HT1080 (cell line): ENCODE measurements at regions not wholly inside any gene's neighbourhood (a gene's known extent, or its start where the extent isn't known, plus 50 kb on each side); places are given as distances from the start of the nearest gene placed in this dataset.
"Not testable (repeated sequence)": the region's sequence is repeated elsewhere in the genome, so short reads cannot be mapped to it uniquely, and the experiment has no call there.

Source experiments
- DNase-seq: peaks from one replicate; pipeline ENCODE4 v3.0.0-alpha.2; 2015; ENCODE audit warnings: low read depth

GRCh38 chr12:46493834-46494181 lies 121.2 kb upstream of the SLC38A2 start:
- DNase-seq, result no peak

GRCh38 chr12:46493150-46493833 lies 120.7 kb upstream of the SLC38A2 start:
- no peak for DNase-seq

- DNase-seq, result peak; percentile 77
Measured at GRCh38 chr12:46492471-46493085, 120.0 kb upstream of the SLC38A2 start.

- DNase-seq, result no peak
Measured at GRCh38 chr12:46491548-46491947, 119.0 kb upstream of the SLC38A2 start.

GRCh38 chr12:46490635-46491034 lies 118.1 kb upstream of the SLC38A2 start:
- DNase-seq, result no peak

GRCh38 chr12:46489951-46490388 lies 117.4 kb upstream of the SLC38A2 start:
- peak; percentile 77 for DNase-seq

- DNase-seq, result no peak
Measured at GRCh38 chr12:46487567-46488131, 115.1 kb upstream of the SLC38A2 start.

GRCh38 chr12:46486588-46486987 lies 114.0 kb upstream of the SLC38A2 start:
- no peak for DNase-seq

GRCh38 chr12:46485853-46486252 lies 113.3 kb upstream of the SLC38A2 start:
- DNase-seq, result no peak

GRCh38 chr12:46484396-46485061 lies 112.0 kb upstream of the SLC38A2 start:
- no peak for DNase-seq

- DNase-seq, result no peak
Measured at GRCh38 chr12:46483572-46484395, 111.2 kb upstream of the SLC38A2 start.

GRCh38 chr12:46480724-46481123 lies 108.2 kb upstream of the SLC38A2 start:
- DNase-seq, result no peak

GRCh38 chr12:46480316-46480715 lies 107.7 kb upstream of the SLC38A2 start:
- DNase-seq, result no peak

GRCh38 chr12:46478123-46478522 lies 105.5 kb upstream of the SLC38A2 start:
- no peak for DNase-seq

- no peak for DNase-seq
Measured at GRCh38 chr12:46477541-46477940, 105.0 kb upstream of the SLC38A2 start.

GRCh38 chr12:46475972-46476645 lies 103.5 kb upstream of the SLC38A2 start:
- no peak for DNase-seq

- not testable (repeated sequence) for DNase-seq
Measured at GRCh38 chr12:46474385-46474784, 101.8 kb upstream of the SLC38A2 start.

- peak; percentile 90 for DNase-seq
Measured at GRCh38 chr12:46473634-46474329, 101.2 kb upstream of the SLC38A2 start.

GRCh38 chr12:46472893-46473633 lies 100.5 kb upstream of the SLC38A2 start:
- DNase-seq, result peak; percentile 71
